Neural progenitor cell (in vitro differentiated cells): ENCODE measurements at regions not wholly inside any gene's neighbourhood (a gene's known extent, or its start where the extent isn't known, plus 50 kb on each side); places are given as distances from the start of the nearest gene placed in this dataset.

Experiments
- DNase-seq: peaks from one replicate; pipeline ENCODE4 v3.0.0-alpha.2; 2016; ENCODE audit warnings: low spot score
- H2AFZ ChIP-seq: fragments of 200-600 bp; sonication (generic); replicated peaks from 2 replicates; pipeline ENCODE4 v1.6.1; 2016; ENCODE audit warnings: antibody characterized with exemption
- H3F3A ChIP-seq: fragments of 200-600 bp; sonication (generic); 2 replicates; pipeline ENCODE4 v1.6.1; 2016; ENCODE audit warnings: antibody characterized with exemption, low read depth
- H3K27ac ChIP-seq: fragments of 200-600 bp; sonication (generic); 2 replicates; pipeline ENCODE4 v1.5.1; 2016; ENCODE audit warnings: mild to moderate bottlenecking
- H3K27me3 ChIP-seq: fragments of 200-600 bp; sonication (generic); 2 replicates; pipeline ENCODE4 v1.6.1; 2016; ENCODE audit warnings: mild to moderate bottlenecking, moderate library complexity
- H3K36me3 ChIP-seq: fragments of 200-600 bp; sonication (generic); 2 replicates; pipeline ENCODE4 v1.5.1; 2016
- H3K4me1 ChIP-seq: fragments of 200-600 bp; sonication (generic); 2 replicates; pipeline ENCODE4 v1.6.1; 2016; ENCODE audit warnings: mixed run types
- H3K4me2 ChIP-seq: fragments of 200-600 bp; sonication (generic); 2 replicates; pipeline ENCODE4 v1.6.1; 2016
- H3K4me3 ChIP-seq: fragments of 200-600 bp; sonication (generic); 2 replicates; pipeline ENCODE4 v1.5.1; 2016
- H3K79me2 ChIP-seq: fragments of 200-600 bp; sonication (generic); 2 replicates; pipeline ENCODE4 v1.6.1; 2016; ENCODE audit warnings: low read depth
- H3K9ac ChIP-seq: fragments of 200-600 bp; sonication (generic); 2 replicates; pipeline ENCODE4 v1.6.1; 2016
- H3K9me3 ChIP-seq: fragments of 200-600 bp; sonication (generic); 2 replicates; pipeline ENCODE4 v1.5.1; 2016; ENCODE audit warnings: low read depth
- H4K20me1 ChIP-seq: fragments of 200-600 bp; sonication (generic); 2 replicates; pipeline ENCODE4 v1.6.1; 2016; ENCODE audit warnings: low read depth
- H3K27ac Mint-ChIP-seq: 3 replicates; pipeline ENCODE4 v1.8.0; 2021; ENCODE audit warnings: mixed read lengths
- H3K27me3 Mint-ChIP-seq: 2 replicates; pipeline ENCODE4 v1.8.0; 2022; ENCODE audit warnings: low read depth, mild to moderate bottlenecking, inconsistent platforms, moderate library complexity, mixed read lengths; ENCODE audit not compliant: insufficient read depth
- H3K36me3 Mint-ChIP-seq: 3 replicates; pipeline ENCODE4 v1.8.0; 2021; ENCODE audit warnings: mixed read lengths
- H3K4me1 Mint-ChIP-seq: 3 replicates; pipeline ENCODE4 v1.8.0; 2021; ENCODE audit warnings: mixed read lengths
- H3K4me3 Mint-ChIP-seq: 3 replicates; pipeline ENCODE4 v1.8.0; 2021; ENCODE audit warnings: mild to moderate bottlenecking, moderate library complexity, mixed read lengths
- H3K9me3 Mint-ChIP-seq: 3 replicates; pipeline ENCODE4 v1.8.0; 2020; ENCODE audit warnings: mixed read lengths
- EZH2 ChIP-seq: fragments of 200-600 bp; sonication (generic); IDR thresholded peaks from 2 replicates; pipeline ENCODE4 v1.6.1; 2017; ENCODE audit warnings: antibody characterized with exemption, mild to moderate bottlenecking, moderate library complexity
- EZH2phosphoT487 ChIP-seq: fragments of 200-600 bp; sonication (generic); IDR thresholded peaks from 2 replicates; pipeline ENCODE4 v1.6.1; 2017; ENCODE audit warnings: antibody characterized with exemption
- TF ChIP-seq, protein P1 (sequence below): fragments of 200-600 bp; sonication (generic); IDR thresholded peaks from 2 replicates; pipeline ENCODE4 v1.5.1; 2017; ENCODE audit warnings: antibody characterized with exemption, mild to moderate bottlenecking

DNA sequence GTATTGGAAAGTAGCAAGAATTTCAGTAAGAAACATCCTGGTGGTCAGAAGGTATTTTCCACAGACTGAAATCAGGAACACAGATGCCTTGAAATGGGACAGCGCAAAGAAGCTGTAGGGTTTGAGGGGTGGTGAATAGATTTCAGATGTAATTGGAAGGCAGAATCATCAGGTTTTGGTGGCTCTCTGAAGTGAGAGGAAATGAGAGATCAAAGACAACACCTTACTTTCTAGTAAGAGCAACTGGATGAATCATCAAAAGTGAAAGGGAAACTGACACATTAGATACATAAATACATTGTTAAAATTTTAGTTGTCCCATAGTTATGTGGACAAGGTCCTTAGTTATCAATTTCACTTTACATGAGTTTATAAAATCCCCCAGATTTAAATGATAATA, 188.2 kb upstream of the SLC27A6 start:
- Histone ChIP-seq H3K4me3 (no peak overlapping the region), H3K27me3 (no peaks in the 10 kb centered on the region), H3K9me3 (no peaks in the 10 kb centered on the region), H4K20me1 (no peaks in the 10 kb centered on the region), H3F3A (no peaks in the 10 kb centered on the region), H3K36me3 (no peaks in the 10 kb centered on the region), H3K9ac (no peak overlapping the region), H3K4me2 (no peak overlapping the region), H3K79me2 (no peaks in the 10 kb centered on the region), H3K4me1 (peaks cover 16% of the 10 kb centered on the region), H3K27ac (no peak overlapping the region), H2AFZ (no peak overlapping the region)
- H3K9me3 Mint-ChIP-seq, result no peaks in the 10 kb centered on the region
- H3K27ac Mint-ChIP-seq, result no peak overlapping the region
- DNase-seq, result no peak
- H3K27me3 Mint-ChIP-seq, result peaks cover 4% of the 10 kb centered on the region
- H3K36me3 Mint-ChIP-seq, result no peaks in the 10 kb centered on the region
- peaks cover 11% of the 10 kb centered on the region for H3K4me1 Mint-ChIP-seq
- TF ChIP-seq EZH2, result no peak
- no peak for TF ChIP-seq EZH2phosphoT487
- TF ChIP-seq, protein P1, sequence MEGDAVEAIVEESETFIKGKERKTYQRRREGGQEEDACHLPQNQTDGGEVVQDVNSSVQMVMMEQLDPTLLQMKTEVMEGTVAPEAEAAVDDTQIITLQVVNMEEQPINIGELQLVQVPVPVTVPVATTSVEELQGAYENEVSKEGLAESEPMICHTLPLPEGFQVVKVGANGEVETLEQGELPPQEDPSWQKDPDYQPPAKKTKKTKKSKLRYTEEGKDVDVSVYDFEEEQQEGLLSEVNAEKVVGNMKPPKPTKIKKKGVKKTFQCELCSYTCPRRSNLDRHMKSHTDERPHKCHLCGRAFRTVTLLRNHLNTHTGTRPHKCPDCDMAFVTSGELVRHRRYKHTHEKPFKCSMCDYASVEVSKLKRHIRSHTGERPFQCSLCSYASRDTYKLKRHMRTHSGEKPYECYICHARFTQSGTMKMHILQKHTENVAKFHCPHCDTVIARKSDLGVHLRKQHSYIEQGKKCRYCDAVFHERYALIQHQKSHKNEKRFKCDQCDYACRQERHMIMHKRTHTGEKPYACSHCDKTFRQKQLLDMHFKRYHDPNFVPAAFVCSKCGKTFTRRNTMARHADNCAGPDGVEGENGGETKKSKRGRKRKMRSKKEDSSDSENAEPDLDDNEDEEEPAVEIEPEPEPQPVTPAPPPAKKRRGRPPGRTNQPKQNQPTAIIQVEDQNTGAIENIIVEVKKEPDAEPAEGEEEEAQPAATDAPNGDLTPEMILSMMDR, result no peak
- H3K4me3 Mint-ChIP-seq, result no peak overlapping the region

DNA sequence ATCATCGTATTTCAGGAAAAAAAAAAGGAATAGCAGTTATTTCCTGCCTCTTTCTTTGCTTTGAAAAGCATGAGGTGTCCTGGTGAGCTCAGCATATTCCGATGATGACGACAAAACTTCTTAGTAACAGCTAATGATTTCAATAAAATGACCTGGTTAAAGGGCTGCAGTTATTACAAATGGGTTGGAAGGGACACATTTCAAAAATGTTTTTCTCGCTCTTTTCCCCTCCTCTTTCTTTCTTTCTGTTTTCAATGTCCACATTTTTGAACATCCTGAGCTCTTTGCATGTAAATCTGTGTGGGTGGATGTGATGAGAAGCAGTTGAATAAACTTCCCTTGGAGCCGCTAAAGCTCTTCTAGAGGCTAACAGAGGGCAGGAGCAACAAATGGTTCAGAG, 186.8 kb upstream of the SLC27A6 start:
- H3K9ac ChIP-seq, result no peak overlapping the region
- no peaks in the 10 kb centered on the region for H3K9me3 ChIP-seq
- Mint-ChIP-seq H3K4me3 (peak overlapping the region; percentile 7), H3K9me3 (no peaks in the 10 kb centered on the region), H3K27me3 (peaks cover 4% of the 10 kb centered on the region), H3K4me1 (peaks cover 11% of the 10 kb centered on the region), H3K36me3 (no peaks in the 10 kb centered on the region), H3K27ac (peak overlapping the region; percentile 39)
- no peaks in the 10 kb centered on the region for H3K79me2 ChIP-seq
- peak overlapping the region; percentile 53 for H2AFZ ChIP-seq
- no peaks in the 10 kb centered on the region for H3K27me3 ChIP-seq
- no peaks in the 10 kb centered on the region for H3K36me3 ChIP-seq
- H3K4me3 ChIP-seq, result no peak overlapping the region
- TF ChIP-seq, protein P1, result no peak
- TF ChIP-seq EZH2, result no peak
- TF ChIP-seq EZH2phosphoT487, result no peak
- no peaks in the 10 kb centered on the region for H3F3A ChIP-seq
- H3K4me2 ChIP-seq, result peak overlapping the region; percentile 15
- H3K4me1 ChIP-seq, result peaks cover 20% of the 10 kb centered on the region
- no peak for DNase-seq
- no peaks in the 10 kb centered on the region for H4K20me1 ChIP-seq
- no peak overlapping the region for H3K27ac ChIP-seq

DNA sequence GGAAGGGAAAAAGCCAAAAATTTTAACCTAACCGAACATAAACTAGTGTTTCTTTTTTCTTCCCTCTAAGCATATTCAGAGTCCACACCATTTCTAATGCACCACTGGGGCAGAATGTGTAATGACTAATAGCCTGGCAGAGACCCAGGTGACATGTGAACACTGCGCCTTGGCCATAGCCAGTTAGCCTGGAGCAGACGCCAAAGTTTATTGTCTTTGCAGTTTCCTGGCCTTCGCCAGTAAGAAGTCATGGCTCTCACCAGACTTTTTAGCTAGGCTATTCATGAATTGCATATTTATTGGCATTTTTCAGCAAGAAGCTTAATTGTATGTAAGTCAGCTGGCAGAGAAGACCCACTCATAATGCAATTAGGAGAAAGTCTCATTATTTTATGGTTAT, 182.8 kb upstream of the SLC27A6 start:
- no peaks in the 10 kb centered on the region for H3K9me3 Mint-ChIP-seq
- H4K20me1 ChIP-seq, result no peaks in the 10 kb centered on the region
- peaks cover 11% of the 10 kb centered on the region for H3K4me1 Mint-ChIP-seq
- peaks cover 2% of the 10 kb centered on the region for H3K27me3 Mint-ChIP-seq
- peaks cover 21% of the 10 kb centered on the region for H3K4me1 ChIP-seq
- H3K4me2 ChIP-seq, result no peak overlapping the region
- H3K9me3 ChIP-seq, result no peaks in the 10 kb centered on the region
- H3K36me3 ChIP-seq, result no peaks in the 10 kb centered on the region
- no peaks in the 10 kb centered on the region for H3K36me3 Mint-ChIP-seq
- no peak for TF ChIP-seq EZH2
- TF ChIP-seq, protein P1, result no peak
- H3K9ac ChIP-seq, result no peak overlapping the region
- no peak for DNase-seq
- no peak overlapping the region for H3K4me3 Mint-ChIP-seq
- H3K4me3 ChIP-seq, result no peak overlapping the region
- no peak overlapping the region for H2AFZ ChIP-seq
- no peak overlapping the region for H3K27ac Mint-ChIP-seq
- no peak overlapping the region for H3K27ac ChIP-seq
- H3F3A ChIP-seq, result no peaks in the 10 kb centered on the region
- no peaks in the 10 kb centered on the region for H3K79me2 ChIP-seq
- H3K27me3 ChIP-seq, result no peaks in the 10 kb centered on the region

DNA sequence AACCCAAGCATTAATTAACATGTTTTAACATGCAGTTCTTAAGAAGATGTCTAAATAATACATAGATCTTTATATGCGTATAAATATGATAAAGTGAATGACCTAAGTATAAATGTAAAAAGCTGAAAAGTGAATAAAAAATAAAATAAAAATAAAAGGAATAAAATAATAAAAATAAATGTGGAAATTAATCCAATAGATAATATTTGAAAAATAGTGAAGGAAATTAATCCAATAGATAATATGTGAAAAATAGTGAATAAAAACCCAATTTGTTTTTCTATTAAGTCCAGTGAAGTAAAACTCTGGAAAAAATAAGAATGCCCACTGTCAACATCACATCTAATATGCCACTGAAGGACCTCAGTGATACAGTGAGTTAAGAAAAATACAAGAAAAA, 180.6 kb upstream of the SLC27A6 start:
- Histone ChIP-seq H3F3A (no peaks in the 10 kb centered on the region), H3K36me3 (no peaks in the 10 kb centered on the region), H3K4me1 (peaks cover 5% of the 10 kb centered on the region), H3K9ac (no peak overlapping the region), H3K4me2 (no peak overlapping the region), H2AFZ (no peak overlapping the region), H3K79me2 (no peaks in the 10 kb centered on the region), H4K20me1 (no peaks in the 10 kb centered on the region), H3K27me3 (no peaks in the 10 kb centered on the region), H3K27ac (no peak overlapping the region), H3K4me3 (no peak overlapping the region), H3K9me3 (no peaks in the 10 kb centered on the region)
- TF ChIP-seq EZH2, result no peak
- no peak for TF ChIP-seq EZH2phosphoT487
- TF ChIP-seq, protein P1, result no peak
- peaks cover 2% of the 10 kb centered on the region for H3K9me3 Mint-ChIP-seq
- peaks cover 2% of the 10 kb centered on the region for H3K27me3 Mint-ChIP-seq
- no peaks in the 10 kb centered on the region for H3K36me3 Mint-ChIP-seq
- H3K4me3 Mint-ChIP-seq, result no peak overlapping the region
- DNase-seq, result no peak
- H3K27ac Mint-ChIP-seq, result no peak overlapping the region
- no peaks in the 10 kb centered on the region for H3K4me1 Mint-ChIP-seq
